Fibroblast of skin of back (primary cell): ENCODE measurements at regions not wholly inside any gene's neighbourhood (a gene's known extent, or its start where the extent isn't known, plus 50 kb on each side); places are given as distances from the start of the nearest gene placed in this dataset.

Experiments used
- DNase-seq: peaks from one replicate; pipeline ENCODE4 v3.0.0-alpha.2; 2013

GRCh38 chr5:115686738-115687074 lies 60.9 kb upstream of the TMED7 start:
- peak; percentile 87 for DNase-seq

DNA sequence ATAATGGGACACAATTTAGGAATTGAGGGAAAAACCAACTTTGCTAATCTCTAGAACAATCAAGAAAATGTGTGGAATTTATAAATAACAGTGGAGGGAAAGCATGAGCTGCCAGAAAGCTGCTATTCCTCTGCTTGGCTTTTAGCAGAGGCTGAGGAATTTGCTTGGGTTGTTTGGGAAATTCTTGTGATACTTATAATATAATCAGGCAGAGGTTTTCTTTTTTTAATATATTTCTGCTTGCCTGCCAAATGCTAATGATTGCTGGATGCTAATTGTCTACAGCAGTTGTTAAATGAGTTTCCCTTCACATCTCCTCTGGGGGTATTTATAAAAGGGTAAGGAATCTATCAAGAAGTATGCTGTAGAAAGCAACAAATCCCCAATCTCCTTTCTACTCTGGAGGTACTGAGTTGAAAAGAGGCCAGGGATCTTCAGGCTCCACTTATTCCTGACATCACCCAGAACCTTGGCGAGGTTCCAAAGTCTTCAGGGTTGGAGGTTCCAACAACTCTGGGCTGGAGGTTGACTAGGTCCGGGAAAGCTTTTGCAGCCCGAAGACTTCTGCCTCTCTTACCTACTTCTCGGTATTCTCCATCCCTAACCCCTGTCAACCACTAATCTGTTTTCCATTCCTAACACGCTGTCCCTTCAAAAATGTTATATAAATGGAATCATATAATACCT lies 60.4 kb upstream of the TMED7 start:
- peak; percentile 64 for DNase-seq

DNA sequence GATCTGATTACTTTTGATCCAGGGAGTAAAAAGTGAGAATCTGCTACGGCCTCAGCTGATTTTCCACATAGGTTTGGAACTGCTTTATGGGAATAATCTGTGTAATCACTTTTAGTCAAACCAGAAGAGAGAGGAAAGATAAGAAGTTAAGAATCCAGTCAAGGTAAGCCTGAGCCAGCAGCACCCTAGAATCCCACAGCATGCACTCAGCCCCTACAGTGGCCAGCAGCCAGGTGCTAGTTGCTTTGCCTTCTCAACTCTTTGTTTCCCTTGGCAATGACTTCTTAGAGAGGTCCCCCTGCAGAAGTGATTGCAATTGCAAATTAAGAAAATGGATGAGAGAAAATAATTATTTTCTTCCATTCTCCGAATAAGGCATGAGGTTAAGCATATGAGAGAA lies 59.7 kb upstream of the TMED7 start:
- no peak for DNase-seq

DNA sequence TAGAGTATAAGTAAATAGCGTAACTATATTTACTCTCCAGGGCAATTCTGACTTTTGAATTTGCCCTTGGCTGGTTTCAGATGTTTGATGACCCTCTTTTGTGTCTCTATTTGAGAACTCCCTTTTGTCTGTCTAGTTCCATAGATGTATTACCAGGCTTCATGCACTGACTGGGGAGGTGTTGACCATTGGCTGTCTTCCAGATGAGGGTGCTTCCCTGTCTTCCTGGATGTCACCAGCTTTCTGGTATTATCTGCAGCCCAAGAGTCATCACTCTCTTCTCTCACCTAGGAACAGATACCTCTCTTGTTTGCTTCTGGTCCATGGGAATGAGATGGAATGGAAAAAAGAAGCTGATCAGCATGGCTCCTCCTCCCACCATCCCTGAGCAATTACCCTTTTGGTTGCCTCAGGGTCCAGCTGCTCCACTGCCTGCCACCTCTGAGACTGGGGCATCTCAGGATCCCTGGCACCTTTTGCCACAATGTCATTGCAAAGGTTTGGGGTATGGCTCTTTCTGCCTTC lies 58.7 kb upstream of the TMED7 start:
- no peak for DNase-seq

DNA sequence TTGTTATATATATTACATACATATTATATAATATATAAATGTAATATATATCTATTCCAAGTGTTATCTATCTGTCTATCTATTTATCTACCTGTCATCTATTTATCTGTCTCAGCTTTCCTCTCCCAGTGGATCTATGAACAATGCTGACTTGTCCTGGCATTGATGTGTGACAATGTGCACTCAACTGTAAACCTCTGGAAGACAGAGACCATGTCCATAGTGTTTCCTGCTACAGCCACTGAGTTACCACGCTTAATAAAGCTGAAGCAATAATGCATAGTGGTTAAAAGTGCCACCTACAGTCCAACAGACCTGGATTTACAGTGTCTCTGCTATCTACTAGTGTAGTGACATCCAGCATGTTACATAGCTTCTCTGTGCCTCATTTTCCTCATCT lies 57.2 kb upstream of the TMED7 start:
- DNase-seq: no peak
